ENCODE measurements at regions not wholly inside any gene's neighbourhood (a gene's known extent, or its start where the extent isn't known, plus 50 kb on each side); places are given as distances from the start of the nearest gene placed in this dataset.

DNA sequence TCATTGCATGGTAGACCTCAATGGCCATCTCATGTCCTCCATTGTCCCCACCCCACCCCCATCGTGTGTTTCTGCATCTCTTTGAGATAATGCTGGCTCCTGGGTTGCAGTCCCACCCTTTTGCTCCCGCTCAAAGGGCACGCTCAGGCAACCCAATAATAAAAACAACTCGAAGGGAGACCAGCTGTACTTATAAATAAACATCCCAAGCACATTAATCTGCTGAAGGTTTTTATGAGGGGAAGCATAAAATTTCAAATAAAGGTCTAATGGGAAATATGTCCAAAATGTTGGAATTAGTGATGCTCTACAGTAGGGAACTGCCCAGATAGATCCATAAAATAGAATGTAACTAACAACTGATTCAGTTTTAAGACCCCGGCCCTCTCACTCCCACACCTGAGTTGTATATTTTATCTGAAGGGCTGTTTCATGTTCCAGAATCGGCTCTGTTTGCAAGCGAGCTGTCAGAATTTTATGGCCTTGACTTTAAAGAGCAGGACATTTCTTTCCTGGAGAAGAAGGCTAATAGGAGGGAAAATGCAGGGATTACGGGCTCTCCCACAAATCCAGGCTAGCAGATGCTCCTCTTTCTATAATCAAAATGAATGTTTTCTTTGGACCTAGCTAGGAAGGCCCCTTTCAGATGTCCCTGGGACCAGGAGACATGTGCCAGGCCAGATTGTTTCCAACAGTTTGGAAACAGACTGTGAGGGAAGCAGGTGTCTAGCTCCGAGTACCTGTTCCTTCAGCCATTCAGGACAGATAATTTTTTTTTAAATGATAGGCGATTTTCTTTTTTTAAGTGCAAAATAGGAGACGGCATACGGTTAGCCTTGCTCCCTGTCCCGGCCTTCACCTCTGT is 103.7 kb downstream of the APOB start:
- Histone ChIP-seq H4K20me1 (ENCODE audit: control insufficient read depth, extremely low read depth, insufficient read depth, low read length) (no peaks in the 10 kb centered on the region), H3K9me3 (ENCODE audit: control insufficient read depth, low read depth, low read length) (no peaks in the 10 kb centered on the region), H3K9ac (ENCODE audit: control insufficient read depth, extremely low read depth, insufficient read depth, low read length) (no peak overlapping the region), H2AFZ (ENCODE audit: control insufficient read depth, low read length) (no peak overlapping the region), H3K79me2 (ENCODE audit: control insufficient read depth, insufficient read depth, low read length) (no peaks in the 10 kb centered on the region), H3K4me3 (ENCODE audit: control insufficient read depth in 2 of 3, extremely low read depth in 1 of 3, insufficient read depth in 2 of 3, low read depth in 1 of 3, low read length in 3 of 3) (no peak overlapping the region), H3K36me3 (ENCODE audit: control insufficient read depth in 2 of 2, extremely low read depth in 1 of 2, insufficient read depth in 2 of 2, low read length in 2 of 2) (no peaks in the 10 kb centered on the region), H3K4me1 (ENCODE audit: control insufficient read depth, extremely low read depth, insufficient read depth, low read length) (peaks cover 4% of the 10 kb centered on the region), H3K27ac (ENCODE audit: control insufficient read depth, insufficient read depth, low read length) (no peak overlapping the region), H3K9me1 (ENCODE audit: control insufficient read depth, extremely low read depth, insufficient read depth, low read length) (no peaks in the 10 kb centered on the region), H3K4me2 (ENCODE audit: control insufficient read depth, extremely low read depth, insufficient read depth, low read depth, low read length) (no peak overlapping the region), H3K27me3 (ENCODE audit: control insufficient read depth, extremely low read depth, insufficient read depth, low read length) (peaks cover 3% of the 10 kb centered on the region)
- FAIRE-seq (no peak), DNase-seq (ENCODE audit: low read depth, low spot score) (no peak)
- dilution Hi-C loops (cut with MboI; ENCODE audit: extremely low pct_ligation_motif_present, low sequenced_read_pairs): no loop called here
- TF ChIP-seq, protein P1, sequence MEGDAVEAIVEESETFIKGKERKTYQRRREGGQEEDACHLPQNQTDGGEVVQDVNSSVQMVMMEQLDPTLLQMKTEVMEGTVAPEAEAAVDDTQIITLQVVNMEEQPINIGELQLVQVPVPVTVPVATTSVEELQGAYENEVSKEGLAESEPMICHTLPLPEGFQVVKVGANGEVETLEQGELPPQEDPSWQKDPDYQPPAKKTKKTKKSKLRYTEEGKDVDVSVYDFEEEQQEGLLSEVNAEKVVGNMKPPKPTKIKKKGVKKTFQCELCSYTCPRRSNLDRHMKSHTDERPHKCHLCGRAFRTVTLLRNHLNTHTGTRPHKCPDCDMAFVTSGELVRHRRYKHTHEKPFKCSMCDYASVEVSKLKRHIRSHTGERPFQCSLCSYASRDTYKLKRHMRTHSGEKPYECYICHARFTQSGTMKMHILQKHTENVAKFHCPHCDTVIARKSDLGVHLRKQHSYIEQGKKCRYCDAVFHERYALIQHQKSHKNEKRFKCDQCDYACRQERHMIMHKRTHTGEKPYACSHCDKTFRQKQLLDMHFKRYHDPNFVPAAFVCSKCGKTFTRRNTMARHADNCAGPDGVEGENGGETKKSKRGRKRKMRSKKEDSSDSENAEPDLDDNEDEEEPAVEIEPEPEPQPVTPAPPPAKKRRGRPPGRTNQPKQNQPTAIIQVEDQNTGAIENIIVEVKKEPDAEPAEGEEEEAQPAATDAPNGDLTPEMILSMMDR (optimal IDR thresholded peaks at IDR 0.05 in 1 of 3, IDR thresholded peaks at IDR 0.05 in 1 of 3, conservative IDR thresholded peaks at IDR 0.05 in 1 of 3; ENCODE audit: extremely low read depth in 1 of 3, insufficient read depth in 2 of 3, low read length in 3 of 3): no peak
- no peak for TF ChIP-seq EZH2 (IDR thresholded peaks at IDR 0.05; ENCODE audit: low read length)

DNA sequence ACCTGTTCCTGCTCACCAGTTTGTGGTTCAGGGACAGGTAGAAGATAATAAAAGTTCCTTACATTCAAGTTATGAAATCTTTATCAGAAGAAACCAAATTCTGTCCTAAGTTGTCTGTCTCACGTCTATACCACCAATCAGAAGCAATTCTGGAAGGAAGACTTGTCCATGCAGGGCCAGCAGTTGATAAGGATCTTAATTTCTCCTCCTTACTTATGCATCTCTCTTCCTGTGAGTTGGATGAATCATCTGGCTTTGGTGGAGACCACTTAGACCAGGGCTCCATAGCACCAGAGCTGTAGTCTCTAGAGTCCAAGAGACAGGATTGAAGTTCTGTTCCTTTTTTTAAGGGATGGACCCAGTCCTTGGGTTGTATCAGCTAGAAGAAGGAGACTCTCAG is 106.5 kb downstream of the APOB start:
- peaks cover under 1% of the 10 kb centered on the region for H3K27me3 ChIP-seq (ENCODE audit: control insufficient read depth, extremely low read depth, insufficient read depth, low read length)
- H4K20me1 ChIP-seq (ENCODE audit: control insufficient read depth, extremely low read depth, insufficient read depth, low read length): no peaks in the 10 kb centered on the region
- peaks cover 4% of the 10 kb centered on the region for H3K4me1 ChIP-seq (ENCODE audit: control insufficient read depth, extremely low read depth, insufficient read depth, low read length)
- dilution Hi-C loops (cut with MboI; ENCODE audit: extremely low pct_ligation_motif_present, low sequenced_read_pairs): no loop called here
- no peak for FAIRE-seq
- no peak overlapping the region for H3K27ac ChIP-seq (ENCODE audit: control insufficient read depth, insufficient read depth, low read length)
- H3K9ac ChIP-seq (ENCODE audit: control insufficient read depth, extremely low read depth, insufficient read depth, low read length): no peak overlapping the region
- H3K9me3 ChIP-seq (ENCODE audit: control insufficient read depth, low read depth, low read length): no peaks in the 10 kb centered on the region
- H3K79me2 ChIP-seq (ENCODE audit: control insufficient read depth, insufficient read depth, low read length): no peaks in the 10 kb centered on the region
- no peak overlapping the region for H2AFZ ChIP-seq (ENCODE audit: control insufficient read depth, low read length)
- H3K36me3 ChIP-seq (ENCODE audit: control insufficient read depth in 2 of 2, extremely low read depth in 1 of 2, insufficient read depth in 2 of 2, low read length in 2 of 2): no peaks in the 10 kb centered on the region
- H3K9me1 ChIP-seq (ENCODE audit: control insufficient read depth, extremely low read depth, insufficient read depth, low read length): no peaks in the 10 kb centered on the region
- DNase-seq (ENCODE audit: low read depth, low spot score): no peak
- H3K4me3 ChIP-seq (ENCODE audit: control insufficient read depth in 2 of 3, extremely low read depth in 1 of 3, insufficient read depth in 2 of 3, low read depth in 1 of 3, low read length in 3 of 3): no peak overlapping the region
- H3K4me2 ChIP-seq (ENCODE audit: control insufficient read depth, extremely low read depth, insufficient read depth, low read depth, low read length): no peak overlapping the region
- TF ChIP-seq, protein P1 (optimal IDR thresholded peaks at IDR 0.05 in 1 of 3, IDR thresholded peaks at IDR 0.05 in 1 of 3, conservative IDR thresholded peaks at IDR 0.05 in 1 of 3; ENCODE audit: extremely low read depth in 1 of 3, insufficient read depth in 2 of 3, low read length in 3 of 3): no peak
- no peak for TF ChIP-seq EZH2 (IDR thresholded peaks at IDR 0.05; ENCODE audit: low read length)
